T-helper 2 cell treated with Interferon-gamma antibody and Interleukin-4, amounts not matched to agents 100 ng/mL and 5 ng/mL, for 36 hours (primary cell): ENCODE measurements at regions not wholly inside any gene's neighbourhood (a gene's known extent, or its start where the extent isn't known, plus 50 kb on each side); places are given as distances from the start of the nearest gene placed in this dataset.

ENCODE experiments used
- intact Hi-C: fragments of 100-400 bp; cut with micrococcal nuclease; formaldehyde crosslinking; loops from one replicate; pipeline ENCODE4 v1.15.1; 2023

GRCh38 chr17:55668312-55668920 is 54.2 kb downstream of the TMEM100 start:
- intact Hi-C loops = no loop called here

GRCh38 chr17:55666806-55667205 is 55.9 kb downstream of the TMEM100 start:
- intact Hi-C loops = no loop called here

GRCh38 chr17:55664287-55664686 is 58.4 kb downstream of the TMEM100 start:
- intact Hi-C loops = no loop called here

- intact Hi-C loops = no loop called here
Observed at GRCh38 chr17:55663400-55663799, 59.3 kb downstream of the TMEM100 start.

GRCh38 chr17:55661963-55662834 is 60.5 kb downstream of the TMEM100 start:
- intact Hi-C loops = no loop called here

- intact Hi-C loops = no loop called here
Observed at GRCh38 chr17:55661256-55661758, 61.4 kb downstream of the TMEM100 start.

GRCh38 chr17:55660178-55660886 is 62.3 kb downstream of the TMEM100 start:
- intact Hi-C loops = no loop called here

GRCh38 chr17:55659661-55660060 is 63.0 kb downstream of the TMEM100 start:
- intact Hi-C loops = no loop called here

- intact Hi-C loops = no loop called here
Observed at GRCh38 chr17:55655777-55656176, 66.9 kb downstream of the TMEM100 start.

GRCh38 chr17:55654821-55655220 is 67.8 kb downstream of the TMEM100 start:
- intact Hi-C loops = no loop called here

- intact Hi-C loops = no loop called here
Observed at GRCh38 chr17:55654022-55654421, 68.6 kb downstream of the TMEM100 start.

GRCh38 chr17:55652825-55653224 is 69.8 kb downstream of the TMEM100 start:
- intact Hi-C loops = no loop called here

- intact Hi-C loops = no loop called here
Observed at GRCh38 chr17:55652114-55652823, 70.4 kb downstream of the TMEM100 start.

- intact Hi-C loops = no loop called here
Observed at GRCh38 chr17:55649957-55650597, 72.6 kb downstream of the TMEM100 start.

- intact Hi-C loops = no loop called here
Observed at GRCh38 chr17:55648086-55648485, 74.6 kb downstream of the TMEM100 start.

- intact Hi-C loops = no loop called here
Observed at GRCh38 chr17:55645361-55645760, 77.3 kb downstream of the TMEM100 start.

- intact Hi-C loops = no loop called here
Observed at GRCh38 chr17:55644346-55644745, 78.3 kb downstream of the TMEM100 start.

- intact Hi-C loops = loop anchor here (1.0 kb wide), 1 partner anchor 116 kb away; no protein-coding TSS in a partner anchor
Observed at GRCh38 chr17:55642741-55643140, 79.9 kb downstream of the TMEM100 start.

GRCh38 chr17:55641676-55642081 is 81.0 kb downstream of the TMEM100 start:
- intact Hi-C loops = loop anchor here (1.0 kb wide), 1 partner anchor 115 kb away; no protein-coding TSS in a partner anchor

- intact Hi-C loops = no loop called here
Observed at GRCh38 chr17:55639096-55639495, 83.6 kb downstream of the TMEM100 start.
